Stimulated activated effector memory CD8-positive, alpha-beta T cell treated with anti-CD3 and anti-CD28 coated beads, Interleukin-12 subunit alpha, Interleukin-12 subunit beta, amount 100 ng/mL, for 72 hours (primary cell): ENCODE measurements at regions not wholly inside any gene's neighbourhood (a gene's known extent, or its start where the extent isn't known, plus 50 kb on each side); places are given as distances from the start of the nearest gene placed in this dataset.
"Not testable (repeated sequence)": the region's sequence is repeated elsewhere in the genome, so short reads cannot be mapped to it uniquely, and the experiment has no call there.

Experiments
- ATAC-seq: fragments of 150-1000 bp; cut with Tn5 transposase; 2 replicates; pipeline ENCODE4 v1.10.0; 2021
- DNase-seq, 2 donors: peaks; one replicate each; pipeline ENCODE4 v3.0.0; 2021 to 2022; ENCODE audit warnings: low spot score in 2 of 2
- H3K27ac Mint-ChIP-seq: one replicate; pipeline ENCODE4 v1.8.0; 2022; ENCODE audit warnings: mild to moderate bottlenecking, mixed read lengths
- H3K36me3 Mint-ChIP-seq: one replicate; pipeline ENCODE4 v1.8.0; 2022; ENCODE audit warnings: mild to moderate bottlenecking, mixed read lengths
- H3K4me1 Mint-ChIP-seq: one replicate; pipeline ENCODE4 v1.8.0; 2022; ENCODE audit warnings: mixed read lengths
- H3K4me3 Mint-ChIP-seq: one replicate; pipeline ENCODE4 v1.8.0; 2022; ENCODE audit warnings: mild to moderate bottlenecking, mixed read lengths
- H3K9me3 Mint-ChIP-seq: one replicate; pipeline ENCODE4 v1.8.0; 2022; ENCODE audit warnings: mixed read lengths

- no peaks in the 10 kb centered on the region for H3K36me3 Mint-ChIP-seq
- H3K4me3 Mint-ChIP-seq = no peak overlapping the region
- H3K4me1 Mint-ChIP-seq = no peaks in the 10 kb centered on the region
- H3K27ac Mint-ChIP-seq = no peak overlapping the region
- DNase-seq (no peak), ATAC-seq (no peak)
- no peaks in the 10 kb centered on the region for H3K9me3 Mint-ChIP-seq
Observed at GRCh38 chr22:34829485-34829884, 236.5 kb upstream of the ISX start.

GRCh38 chr22:34834059-34834458 is 231.9 kb upstream of the ISX start:
- no peaks in the 10 kb centered on the region for H3K4me1 Mint-ChIP-seq
- H3K27ac Mint-ChIP-seq = no peak overlapping the region
- DNase-seq (no peak), ATAC-seq (no peak)
- no peaks in the 10 kb centered on the region for H3K36me3 Mint-ChIP-seq
- no peaks in the 10 kb centered on the region for H3K9me3 Mint-ChIP-seq
- H3K4me3 Mint-ChIP-seq = no peak overlapping the region

- not testable (repeated sequence) for H3K4me1 Mint-ChIP-seq, H3K4me3 Mint-ChIP-seq, H3K9me3 Mint-ChIP-seq, ATAC-seq, DNase-seq, H3K36me3 Mint-ChIP-seq, H3K27ac Mint-ChIP-seq
Observed at GRCh38 chr22:34834541-34834940, 231.4 kb upstream of the ISX start.

GRCh38 chr22:34841331-34841771 is 224.6 kb upstream of the ISX start:
- Mint-ChIP-seq H3K4me3 (no peak overlapping the region), H3K9me3 (no peaks in the 10 kb centered on the region), H3K36me3 (no peaks in the 10 kb centered on the region), H3K4me1 (no peaks in the 10 kb centered on the region), H3K27ac (no peak overlapping the region)
- DNase-seq (no peak), ATAC-seq (no peak)

DNA sequence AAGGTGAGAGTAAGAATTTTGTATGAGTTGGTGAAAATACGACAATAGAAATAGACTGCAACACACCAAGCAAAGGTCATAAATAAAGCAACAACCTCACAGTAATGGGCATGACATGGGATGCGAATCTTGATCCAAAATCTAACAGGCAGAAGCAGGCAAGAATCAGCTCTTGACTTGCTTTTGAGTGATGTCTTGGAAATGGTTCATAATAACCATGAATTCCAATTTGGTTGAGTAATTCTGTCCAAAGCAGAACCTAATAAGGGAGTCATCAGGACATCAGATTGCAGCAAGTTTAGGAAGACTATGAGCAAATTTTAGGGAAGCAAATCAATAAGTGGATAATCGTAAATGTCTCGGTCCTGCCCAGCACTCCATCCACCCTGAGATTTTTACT is 224.0 kb upstream of the ISX start:
- H3K4me1 Mint-ChIP-seq = no peaks in the 10 kb centered on the region

DNA sequence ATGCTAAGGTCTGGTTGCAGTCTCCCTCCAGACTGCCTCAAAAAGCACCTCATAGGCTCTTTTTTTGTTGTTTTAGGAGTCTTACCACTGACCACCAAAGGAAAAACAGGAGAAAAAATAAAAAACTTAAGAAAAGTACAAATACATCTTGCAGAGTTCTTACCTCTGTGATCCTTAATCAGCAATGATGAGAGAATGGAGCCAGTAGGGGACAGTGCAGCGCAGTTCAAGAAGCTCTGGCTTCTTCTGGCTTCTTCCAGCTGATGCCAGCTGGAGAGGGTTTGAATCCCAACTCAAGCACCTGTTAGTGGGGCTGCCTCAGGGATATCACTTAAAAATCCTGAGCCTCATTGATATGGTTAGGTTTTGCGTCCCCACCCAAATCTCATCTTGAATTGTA is 223.3 kb upstream of the ISX start:
- Mint-ChIP-seq H3K36me3 (no peaks in the 10 kb centered on the region), H3K27ac (no peak overlapping the region), H3K9me3 (no peaks in the 10 kb centered on the region), H3K4me1 (no peaks in the 10 kb centered on the region), H3K4me3 (no peak overlapping the region)
- DNase-seq = no peak
- no peak for ATAC-seq

More for the DNA sequence above, 224.0 kb upstream of the ISX start:
- DNase-seq (no peak), ATAC-seq (no peak)
- H3K4me3 Mint-ChIP-seq = no peak overlapping the region
- H3K27ac Mint-ChIP-seq = no peak overlapping the region
- H3K36me3 Mint-ChIP-seq = no peaks in the 10 kb centered on the region
- H3K9me3 Mint-ChIP-seq = no peaks in the 10 kb centered on the region

DNA sequence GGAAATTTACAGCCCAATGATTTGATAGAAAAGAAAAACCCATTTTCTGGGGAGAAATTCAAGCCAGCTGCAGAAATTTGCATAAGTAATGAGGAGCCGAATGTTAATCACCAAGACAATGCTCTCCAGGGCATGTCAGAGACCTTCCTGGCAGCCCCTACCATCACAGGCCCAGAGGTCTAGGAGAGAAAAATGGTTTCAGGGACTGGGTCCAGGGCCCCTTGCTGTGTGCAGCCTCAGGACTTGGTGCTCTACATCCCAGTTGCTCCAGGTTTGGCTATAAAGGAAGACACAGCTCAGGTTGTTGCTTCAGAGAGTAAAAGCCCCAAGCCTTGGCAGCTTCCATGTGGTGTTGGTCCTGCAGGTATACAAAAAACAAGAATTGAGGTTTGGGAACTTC is 222.2 kb upstream of the ISX start:
- H3K9me3 Mint-ChIP-seq, H3K4me3 Mint-ChIP-seq, ATAC-seq, H3K27ac Mint-ChIP-seq, H3K4me1 Mint-ChIP-seq, H3K36me3 Mint-ChIP-seq, DNase-seq: not testable (repeated sequence)

GRCh38 chr22:34845391-34845790 is 220.6 kb upstream of the ISX start:
- DNase-seq (no peak), ATAC-seq (no peak)
- Mint-ChIP-seq H3K36me3 (no peaks in the 10 kb centered on the region), H3K4me3 (no peak overlapping the region), H3K4me1 (no peaks in the 10 kb centered on the region), H3K9me3 (no peaks in the 10 kb centered on the region), H3K27ac (no peak overlapping the region)

DNA sequence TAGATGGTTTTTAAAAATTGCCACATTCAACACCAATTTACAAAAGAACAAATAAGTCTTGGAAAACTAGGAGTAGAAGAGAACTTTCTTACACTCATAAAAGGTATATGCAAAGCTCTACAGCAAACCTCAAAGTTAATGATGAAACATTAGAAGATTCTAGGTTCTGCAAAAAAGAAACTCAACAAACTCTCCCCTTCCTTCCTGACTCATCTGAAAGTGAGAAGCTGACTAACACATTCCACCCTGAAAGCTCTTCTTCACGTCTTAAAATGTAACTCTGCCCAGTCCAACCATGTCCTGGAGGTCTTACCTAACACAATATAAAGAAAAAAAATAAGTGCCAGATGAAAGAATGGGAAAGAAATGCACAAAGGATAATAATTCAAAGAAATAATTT is 218.9 kb upstream of the ISX start:
- Mint-ChIP-seq H3K36me3 (no peaks in the 10 kb centered on the region), H3K4me3 (no peak overlapping the region), H3K4me1 (no peaks in the 10 kb centered on the region), H3K9me3 (no peaks in the 10 kb centered on the region), H3K27ac (no peak overlapping the region)
- ATAC-seq = no peak
- no peak for DNase-seq

DNA sequence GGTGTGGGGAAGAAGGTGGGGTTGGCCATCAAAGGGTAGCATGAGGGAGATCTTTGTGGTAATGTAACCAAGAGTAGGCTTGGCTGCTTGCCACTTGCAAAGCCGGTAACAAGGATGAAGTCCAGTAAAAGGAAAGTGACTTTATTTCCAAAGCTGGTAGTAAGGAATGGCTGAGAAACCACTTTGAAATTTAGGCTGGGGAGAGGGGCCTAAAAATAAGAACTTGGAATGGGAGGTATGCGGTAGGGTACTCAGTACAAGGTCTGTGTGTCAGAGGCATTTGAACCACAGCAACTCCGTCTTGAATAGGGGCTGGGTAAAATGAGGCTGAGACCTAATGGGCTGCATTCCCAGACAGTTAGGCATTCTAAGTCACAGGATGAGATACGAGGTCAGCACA is 216.0 kb upstream of the ISX start:
- no peaks in the 10 kb centered on the region for H3K36me3 Mint-ChIP-seq
- H3K4me1 Mint-ChIP-seq = no peaks in the 10 kb centered on the region
- no peaks in the 10 kb centered on the region for H3K9me3 Mint-ChIP-seq
- no peak overlapping the region for H3K4me3 Mint-ChIP-seq
- DNase-seq (no peak), ATAC-seq (no peak)
- H3K27ac Mint-ChIP-seq = no peak overlapping the region

DNA sequence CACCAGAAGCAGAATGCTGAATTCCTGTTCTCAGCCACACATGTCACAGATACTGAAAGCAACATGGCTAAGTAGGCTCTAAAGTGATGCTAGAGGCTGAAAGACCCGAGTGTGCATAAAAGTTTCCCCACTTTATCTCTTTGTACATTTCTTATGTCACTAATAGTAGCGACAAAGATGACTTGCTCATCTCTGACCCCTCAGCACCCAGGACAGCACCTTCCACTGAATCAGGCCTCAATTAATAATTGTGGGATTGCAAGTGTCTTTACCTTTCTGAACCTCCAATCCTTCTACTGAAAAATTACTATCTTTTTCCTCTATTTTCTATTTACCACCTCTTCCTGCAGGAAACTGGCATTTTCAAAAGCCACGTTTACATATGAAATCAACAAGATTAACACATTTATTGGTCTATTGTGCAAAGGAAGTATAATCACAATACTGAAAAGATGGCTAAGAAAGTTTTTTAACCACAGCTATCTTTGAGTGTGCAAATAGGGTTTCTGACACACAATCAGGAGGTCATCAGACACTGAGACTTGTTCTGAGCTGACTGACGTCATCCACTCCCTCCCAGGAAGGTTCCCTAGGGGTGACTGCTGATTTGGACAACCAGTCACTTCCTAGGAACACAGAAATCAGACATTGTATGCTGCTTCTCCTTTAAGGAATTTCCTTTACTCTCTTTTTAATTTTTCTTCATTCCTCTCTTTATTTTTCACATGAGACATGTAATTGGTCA is 213.9 kb upstream of the ISX start:
- no peak for DNase-seq
- H3K4me1 Mint-ChIP-seq = no peaks in the 10 kb centered on the region
- no peak overlapping the region for H3K27ac Mint-ChIP-seq
- ATAC-seq = no peak
- H3K36me3 Mint-ChIP-seq = no peaks in the 10 kb centered on the region
- H3K9me3 Mint-ChIP-seq = no peaks in the 10 kb centered on the region
- H3K4me3 Mint-ChIP-seq = no peak overlapping the region

DNA sequence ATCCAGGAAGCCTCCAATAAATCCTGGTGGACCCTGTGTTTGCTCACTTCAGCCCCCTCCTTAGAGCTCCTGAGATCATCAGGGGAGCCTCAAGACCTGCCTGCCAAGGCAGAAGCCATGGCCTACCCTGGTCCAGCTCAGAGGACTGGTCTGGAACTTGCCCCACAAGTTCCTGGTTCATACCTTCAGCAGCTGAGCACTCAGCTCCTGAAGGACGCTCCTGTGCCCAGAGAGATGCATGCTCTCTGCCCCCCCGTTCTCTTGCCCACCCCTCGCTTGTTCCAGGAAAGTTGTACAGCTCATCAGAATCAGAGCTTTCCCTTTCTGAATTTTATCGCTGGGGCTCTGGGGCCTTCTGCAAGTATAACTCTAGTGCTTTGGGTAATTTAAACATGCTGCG is 210.5 kb upstream of the ISX start:
- no peak overlapping the region for H3K27ac Mint-ChIP-seq
- H3K4me3 Mint-ChIP-seq = no peak overlapping the region
- DNase-seq (no peak), ATAC-seq (no peak)
- no peaks in the 10 kb centered on the region for H3K36me3 Mint-ChIP-seq
- H3K9me3 Mint-ChIP-seq = peaks cover 5% of the 10 kb centered on the region
- H3K4me1 Mint-ChIP-seq = no peaks in the 10 kb centered on the region

DNA sequence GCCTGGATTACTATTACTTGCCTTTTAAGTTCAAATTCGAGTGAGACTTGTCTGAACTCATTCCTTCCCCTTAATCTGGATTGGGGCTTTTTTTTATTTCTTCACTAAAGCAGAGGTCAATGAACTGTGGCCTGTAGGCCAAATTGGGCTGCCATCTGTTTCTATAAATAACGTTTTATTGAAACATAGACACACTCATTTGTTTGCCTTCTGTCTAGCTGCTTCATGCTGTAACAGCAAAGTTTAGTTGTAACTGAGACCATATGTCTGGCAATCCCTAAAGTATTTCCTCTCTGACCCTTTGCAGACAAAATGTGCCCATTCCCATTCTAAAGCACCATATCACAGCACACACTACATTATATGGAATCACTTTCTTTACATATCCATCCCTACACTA is 207.9 kb upstream of the ISX start:
- Mint-ChIP-seq H3K36me3 (no peaks in the 10 kb centered on the region), H3K27ac (no peak overlapping the region), H3K4me3 (no peak overlapping the region), H3K4me1 (no peaks in the 10 kb centered on the region), H3K9me3 (peaks cover 12% of the 10 kb centered on the region)
- no peak for ATAC-seq
- DNase-seq = no peak

GRCh38 chr22:34861787-34862186 is 204.2 kb upstream of the ISX start:
- no peak for ATAC-seq
- no peak for DNase-seq
- Mint-ChIP-seq H3K27ac (no peak overlapping the region), H3K4me3 (no peak overlapping the region), H3K9me3 (peaks cover 12% of the 10 kb centered on the region), H3K4me1 (no peaks in the 10 kb centered on the region), H3K36me3 (no peaks in the 10 kb centered on the region)

GRCh38 chr22:34866081-34866480 is 199.9 kb upstream of the ISX start:
- DNase-seq (no peak), ATAC-seq (no peak)
- Mint-ChIP-seq H3K9me3 (peaks cover 6% of the 10 kb centered on the region), H3K4me3 (no peak overlapping the region), H3K27ac (no peak overlapping the region), H3K36me3 (no peaks in the 10 kb centered on the region), H3K4me1 (peaks cover 7% of the 10 kb centered on the region)

DNA sequence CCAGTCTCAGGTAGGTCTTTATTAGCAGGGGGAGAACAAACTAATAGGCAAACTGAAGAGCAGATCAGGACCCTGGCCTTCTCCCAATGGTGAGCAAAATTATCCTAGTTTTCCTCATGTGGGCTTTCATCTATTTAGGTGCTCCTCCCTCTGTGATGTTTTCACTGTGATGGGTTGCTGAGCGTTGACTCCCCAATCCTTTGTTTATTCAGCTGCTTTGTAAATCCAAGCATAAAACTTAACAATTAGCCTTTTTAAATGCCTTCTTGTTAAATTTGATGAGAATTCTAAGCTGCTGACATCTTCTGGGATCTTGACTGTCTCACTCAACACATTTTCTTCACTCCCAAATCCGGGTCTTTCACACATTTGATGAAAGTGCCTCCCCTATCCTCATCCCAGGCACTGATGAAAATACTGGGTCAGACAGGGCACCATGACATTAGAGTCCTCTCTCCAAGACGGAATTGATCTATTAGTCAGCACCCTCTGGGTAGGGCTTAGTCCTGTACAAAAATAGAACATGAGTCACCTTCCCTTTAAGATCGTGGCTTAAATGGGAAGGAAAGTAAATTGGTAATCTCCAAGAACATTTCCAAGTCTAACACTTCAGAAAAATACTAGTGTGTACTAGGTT is 199.3 kb upstream of the ISX start:
- Mint-ChIP-seq H3K27ac (no peak overlapping the region), H3K4me3 (no peak overlapping the region), H3K36me3 (no peaks in the 10 kb centered on the region), H3K9me3 (peaks cover under 1% of the 10 kb centered on the region), H3K4me1 (peaks cover 8% of the 10 kb centered on the region)
- DNase-seq (no peak), ATAC-seq (no peak)
